ENCODE measurements at regions not wholly inside any gene's neighbourhood (a gene's known extent, or its start where the extent isn't known, plus 50 kb on each side); places are given as distances from the start of the nearest gene placed in this dataset.

- TF ChIP-seq ETS1 (IDR thresholded peaks at IDR 0.05) (no peak), CTCF (conservative IDR thresholded peaks at IDR 0.05; ENCODE audit: low read depth in 2 of 2) (no peak)
These were observed 467.1 kb downstream of the NAF1 start (continued) for GRCh38 chr4:162699629-162700028.

GRCh38 chr4:162685410-162685809 lies 481.3 kb downstream of the NAF1 start:
- Histone ChIP-seq H3K4me3 (no peak overlapping the region), H3K4me1 (ENCODE audit: insufficient read depth) (no peaks in the 10 kb centered on the region), H3K27me3 (ENCODE audit: insufficient read depth) (no peaks in the 10 kb centered on the region), H3K4me2 (no peak overlapping the region), H3F3A (replicated peaks; ENCODE audit: low read depth) (no peaks in the 10 kb centered on the region), H3K36me3 (ENCODE audit: insufficient read depth) (no peaks in the 10 kb centered on the region), H3K27ac (ENCODE audit: low read depth) (no peak overlapping the region), H3K79me2 (replicated peaks; ENCODE audit: insufficient read depth) (no peaks in the 10 kb centered on the region), H2AFZ (no peak overlapping the region), H3K9me2 (ENCODE audit: insufficient read depth) (no peaks in the 10 kb centered on the region), H4K20me1 (replicated peaks; ENCODE audit: insufficient read depth) (no peaks in the 10 kb centered on the region)
- Mint-ChIP-seq H3K27ac (no peak overlapping the region), H3K4me1 (no peaks in the 10 kb centered on the region), H3K4me3 (no peak overlapping the region), H3K9me3 (no peaks in the 10 kb centered on the region), H3K36me3 (ENCODE audit: low read depth) (no peaks in the 10 kb centered on the region), H3K27me3 (ENCODE audit: insufficient read depth, low read depth, poor library complexity) (no peaks in the 10 kb centered on the region)
- DNase-seq (ENCODE audit: low spot score) (no peak), ATAC-seq (no peak)
- no peak for TF ChIP-seq CTCF (conservative IDR thresholded peaks at IDR 0.05; ENCODE audit: low read depth in 2 of 2)
- no peak for TF ChIP-seq NANOG (IDR thresholded peaks at IDR 0.05; ENCODE audit: borderline replicate concordance)

GRCh38 chr4:162684998-162685397 lies 481.7 kb downstream of the NAF1 start:
- Histone ChIP-seq H3K27me3 (ENCODE audit: insufficient read depth) (no peaks in the 10 kb centered on the region), H3K9me2 (ENCODE audit: insufficient read depth) (no peaks in the 10 kb centered on the region), H3K4me1 (ENCODE audit: insufficient read depth) (no peaks in the 10 kb centered on the region), H3K27ac (ENCODE audit: low read depth) (no peak overlapping the region), H4K20me1 (replicated peaks; ENCODE audit: insufficient read depth) (no peaks in the 10 kb centered on the region), H3F3A (replicated peaks; ENCODE audit: low read depth) (no peaks in the 10 kb centered on the region), H3K79me2 (replicated peaks; ENCODE audit: insufficient read depth) (no peaks in the 10 kb centered on the region), H2AFZ (no peak overlapping the region), H3K4me3 (no peak overlapping the region), H3K36me3 (ENCODE audit: insufficient read depth) (no peaks in the 10 kb centered on the region), H3K4me2 (no peak overlapping the region)
- no peak overlapping the region for H3K27ac Mint-ChIP-seq
- H3K36me3 Mint-ChIP-seq (ENCODE audit: low read depth) = no peaks in the 10 kb centered on the region
- no peaks in the 10 kb centered on the region for H3K9me3 Mint-ChIP-seq
- no peak for DNase-seq (ENCODE audit: low spot score)
- H3K4me1 Mint-ChIP-seq = no peaks in the 10 kb centered on the region
- no peak for ATAC-seq
- TF ChIP-seq NANOG (IDR thresholded peaks at IDR 0.05; ENCODE audit: borderline replicate concordance) (no peak), CREB1 (CRISPR knock-in tag; IDR thresholded peaks at IDR 0.05; ENCODE audit: low read depth) (no peak), POLR2AphosphoS5 (IDR thresholded peaks at IDR 0.05; ENCODE audit: low read depth) (no peak), JUNB (IDR thresholded peaks at IDR 0.05; ENCODE audit: unreplicated experiment) (no peak), EZH2phosphoT487 (IDR thresholded peaks at IDR 0.05; ENCODE audit: unreplicated experiment) (no peak), REST (IDR thresholded peaks at IDR 0.05; ENCODE audit: unreplicated experiment) (no peak), ETS1 (IDR thresholded peaks at IDR 0.05) (no peak), EZH2 (IDR thresholded peaks at IDR 0.05; ENCODE audit: low read depth, unreplicated experiment) (no peak), CTCF (conservative IDR thresholded peaks at IDR 0.05; ENCODE audit: low read depth in 2 of 2) (no peak), STAT1 (IDR thresholded peaks at IDR 0.05; ENCODE audit: unreplicated experiment) (no peak)
- no peaks in the 10 kb centered on the region for H3K27me3 Mint-ChIP-seq (ENCODE audit: insufficient read depth, low read depth, poor library complexity)
- no peak overlapping the region for H3K4me3 Mint-ChIP-seq
